Right lobe of liver (tissue), 4 donors: ENCODE measurements at regions not wholly inside any gene's neighbourhood (a gene's known extent, or its start where the extent isn't known, plus 50 kb on each side); places are given as distances from the start of the nearest gene placed in this dataset.

ENCODE experiments used
- CTCF ChIP-seq, 4 donors: fragments of 200-600 bp in 3 of 4; fragments of 450-650 bp in 1 of 4; IDR thresholded peaks; one replicate each; pipeline versions ENCODE4 v1.5.1 to v1.8.0; 2016 to 2022; ENCODE audit warnings: antibody characterized with exemption in 4 of 4, mild to moderate bottlenecking in 2 of 4
- POLR2A ChIP-seq: fragments of 450-650 bp; IDR thresholded peaks from one replicate; pipeline ENCODE4 v1.6.1; 2017; ENCODE audit warnings: antibody characterized with exemption, mild to moderate bottlenecking
- donor health status: DM: no; HTN: no; CAD: no.
- donor health status: DM: no; HTN: no; CAD: no.
- donor health status: DM: no; HTN: yes; CAD: no.

- TF ChIP-seq CTCF (IDR thresholded peaks at IDR 0.05) (no peak), POLR2A (no peak)
These were observed 81.2 kb upstream of the STK17B start for GRCh38 chr2:196252408-196253115.
